PC-3 (cell line): ENCODE measurements at regions not wholly inside any gene's neighbourhood (a gene's known extent, or its start where the extent isn't known, plus 50 kb on each side); places are given as distances from the start of the nearest gene placed in this dataset.

Experiments used
- EZH2 ChIP-seq: fragments of 300-600 bp; sonication (generic); IDR thresholded peaks from one replicate; pipeline ENCODE4 v1.6.1; 2017; ENCODE audit warnings: antibody characterized with exemption, mild to moderate bottlenecking, low read length; ENCODE audit not compliant: unreplicated experiment
- TF ChIP-seq, protein P1 (sequence below): fragments of 300-600 bp; sonication (generic); conservative IDR thresholded peaks from 2 replicates; pipeline ENCODE4 v1.5.1; 2017; ENCODE audit warnings: antibody characterized with exemption, low read depth, mild to moderate bottlenecking, low read length

DNA sequence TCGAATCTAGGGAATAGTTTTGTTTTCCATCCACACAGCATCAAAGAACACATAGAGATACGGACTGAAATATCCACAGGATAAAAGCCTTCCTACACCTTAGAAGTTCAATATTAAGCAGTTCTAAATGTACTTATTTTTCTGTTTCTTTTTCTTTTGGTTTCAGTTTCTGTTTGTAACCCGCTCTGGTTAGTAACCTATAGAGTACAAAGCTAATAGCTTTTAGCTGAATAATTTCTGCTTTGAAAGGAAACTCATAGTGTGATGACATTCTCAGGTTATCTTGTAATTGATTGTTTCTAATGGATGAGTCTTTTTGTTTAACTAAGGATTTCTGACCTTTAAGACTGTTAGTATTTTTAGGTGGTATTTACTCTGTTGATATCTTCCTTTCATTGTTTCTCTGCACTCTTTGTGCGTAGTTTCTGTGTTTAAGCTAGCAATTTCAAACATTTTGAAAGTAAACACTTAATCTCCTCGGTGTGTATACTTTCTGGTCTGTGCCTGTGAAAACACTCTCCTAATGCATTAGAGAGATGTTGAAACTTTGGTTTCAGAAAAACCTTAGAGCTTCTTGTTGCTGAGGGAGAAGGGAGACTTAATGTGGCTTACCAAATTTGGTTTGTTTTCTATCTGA lies 385.5 kb downstream of the HDGFL1 start:
- TF ChIP-seq, protein P1, sequence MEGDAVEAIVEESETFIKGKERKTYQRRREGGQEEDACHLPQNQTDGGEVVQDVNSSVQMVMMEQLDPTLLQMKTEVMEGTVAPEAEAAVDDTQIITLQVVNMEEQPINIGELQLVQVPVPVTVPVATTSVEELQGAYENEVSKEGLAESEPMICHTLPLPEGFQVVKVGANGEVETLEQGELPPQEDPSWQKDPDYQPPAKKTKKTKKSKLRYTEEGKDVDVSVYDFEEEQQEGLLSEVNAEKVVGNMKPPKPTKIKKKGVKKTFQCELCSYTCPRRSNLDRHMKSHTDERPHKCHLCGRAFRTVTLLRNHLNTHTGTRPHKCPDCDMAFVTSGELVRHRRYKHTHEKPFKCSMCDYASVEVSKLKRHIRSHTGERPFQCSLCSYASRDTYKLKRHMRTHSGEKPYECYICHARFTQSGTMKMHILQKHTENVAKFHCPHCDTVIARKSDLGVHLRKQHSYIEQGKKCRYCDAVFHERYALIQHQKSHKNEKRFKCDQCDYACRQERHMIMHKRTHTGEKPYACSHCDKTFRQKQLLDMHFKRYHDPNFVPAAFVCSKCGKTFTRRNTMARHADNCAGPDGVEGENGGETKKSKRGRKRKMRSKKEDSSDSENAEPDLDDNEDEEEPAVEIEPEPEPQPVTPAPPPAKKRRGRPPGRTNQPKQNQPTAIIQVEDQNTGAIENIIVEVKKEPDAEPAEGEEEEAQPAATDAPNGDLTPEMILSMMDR, result no peak
- no peak for TF ChIP-seq EZH2
